ENCODE measurements at regions not wholly inside any gene's neighbourhood (a gene's known extent, or its start where the extent isn't known, plus 50 kb on each side); places are given as distances from the start of the nearest gene placed in this dataset.

DNA sequence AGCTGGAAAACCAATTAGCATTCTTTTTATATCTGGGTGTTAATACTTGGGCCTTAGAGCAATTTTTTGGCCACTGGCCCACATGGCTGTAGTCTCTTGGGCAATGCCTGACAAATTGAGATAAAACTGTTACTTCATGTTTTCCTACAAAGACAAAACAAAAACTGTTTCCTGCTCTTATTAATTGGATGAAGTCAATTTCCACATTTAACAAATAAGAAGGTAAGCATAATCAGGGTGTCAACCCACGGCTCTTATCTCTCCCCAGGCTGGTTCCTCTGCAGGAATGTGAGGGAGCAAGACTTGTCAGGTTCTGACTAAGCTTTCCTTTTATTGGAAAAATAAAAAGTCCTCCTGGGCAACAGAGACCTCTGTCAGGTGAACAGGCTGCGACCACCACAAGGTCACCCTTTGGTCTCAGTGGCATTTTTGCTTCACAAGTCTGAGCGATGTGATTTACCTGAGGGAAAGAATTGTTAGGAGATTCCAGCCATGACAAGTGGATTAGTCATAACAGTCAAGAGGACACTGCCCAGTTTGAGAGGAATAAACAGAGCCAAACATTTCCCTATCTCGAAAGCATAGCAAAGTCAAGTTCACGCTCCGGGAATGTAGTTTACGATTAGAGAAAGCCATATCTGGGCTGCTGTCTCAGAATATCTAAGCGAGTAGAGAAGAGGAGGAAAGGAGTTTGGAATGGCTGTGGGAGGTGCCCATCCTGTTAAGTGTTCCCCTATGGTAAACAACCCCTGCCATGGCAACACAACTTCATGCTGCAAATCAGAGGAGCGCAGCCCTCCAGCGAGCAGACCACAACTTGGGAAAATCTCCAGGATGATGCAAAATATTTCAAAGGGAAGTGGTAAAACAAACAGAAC lies 144.4 kb downstream of the TES start (continued):
- TF ChIP-seq ZNF778 (CRISPR knock-in tag; IDR thresholded peaks at IDR 0.05) (no peak), PTBP1 (IDR thresholded peaks at IDR 0.05; ENCODE audit: low read depth, low read length) (no peak), TFAP4 (CRISPR knock-in tag; IDR thresholded peaks at IDR 0.05; ENCODE audit: borderline replicate concordance) (peak; percentile 22; the same call in 1 of the 2 replicates), KDM5B (IDR thresholded peaks at IDR 0.05; ENCODE audit: insufficient replicate concordance, low read depth, low read length) (no peak), HCFC1 (IDR thresholded peaks at IDR 0.05; ENCODE audit: low read depth, low read length) (no peak), RBM39 (optimal IDR thresholded peaks at IDR 0.05; ENCODE audit: low read depth, low read length) (no peak), CBFB (CRISPR knock-in tag; IDR thresholded peaks at IDR 0.05) (no peak), NR2C2 (CRISPR knock-in tag; IDR thresholded peaks at IDR 0.05) (no peak), NR2C2 (tag; IDR thresholded peaks at IDR 0.05) (no peak), HNRNPLL (IDR thresholded peaks at IDR 0.05; ENCODE audit: low read depth, low read length, poor library complexity, severe bottlenecking) (no peak), ZBTB7A (IDR thresholded peaks at IDR 0.05; ENCODE audit: borderline replicate concordance, control insufficient read depth, low read depth, low read length) (no peak), JUND (IDR thresholded peaks at IDR 0.05; ENCODE audit: borderline replicate concordance, low read depth, low read length) (peak; percentile 61), JUND (tag; IDR thresholded peaks at IDR 0.05; ENCODE audit: borderline replicate concordance, low read depth, low read length) (peak; percentile 87; the same call in 2 of the 3 replicates), BCLAF1 (IDR thresholded peaks at IDR 0.05; ENCODE audit: borderline replicate concordance in 1 of 2, control insufficient read depth in 1 of 2, low read depth in 2 of 2, low read length in 1 of 2) (no peak), MCM3 (IDR thresholded peaks at IDR 0.05) (no peak)
- TF ChIP-seq, protein P1, sequence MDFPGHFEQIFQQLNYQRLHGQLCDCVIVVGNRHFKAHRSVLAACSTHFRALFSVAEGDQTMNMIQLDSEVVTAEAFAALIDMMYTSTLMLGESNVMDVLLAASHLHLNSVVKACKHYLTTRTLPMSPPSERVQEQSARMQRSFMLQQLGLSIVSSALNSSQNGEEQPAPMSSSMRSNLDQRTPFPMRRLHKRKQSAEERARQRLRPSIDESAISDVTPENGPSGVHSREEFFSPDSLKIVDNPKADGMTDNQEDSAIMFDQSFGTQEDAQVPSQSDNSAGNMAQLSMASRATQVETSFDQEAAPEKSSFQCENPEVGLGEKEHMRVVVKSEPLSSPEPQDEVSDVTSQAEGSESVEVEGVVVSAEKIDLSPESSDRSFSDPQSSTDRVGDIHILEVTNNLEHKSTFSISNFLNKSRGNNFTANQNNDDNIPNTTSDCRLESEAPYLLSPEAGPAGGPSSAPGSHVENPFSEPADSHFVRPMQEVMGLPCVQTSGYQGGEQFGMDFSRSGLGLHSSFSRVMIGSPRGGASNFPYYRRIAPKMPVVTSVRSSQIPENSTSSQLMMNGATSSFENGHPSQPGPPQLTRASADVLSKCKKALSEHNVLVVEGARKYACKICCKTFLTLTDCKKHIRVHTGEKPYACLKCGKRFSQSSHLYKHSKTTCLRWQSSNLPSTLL (IDR thresholded peaks at IDR 0.05) = no peak
- TF ChIP-seq, protein P2, sequence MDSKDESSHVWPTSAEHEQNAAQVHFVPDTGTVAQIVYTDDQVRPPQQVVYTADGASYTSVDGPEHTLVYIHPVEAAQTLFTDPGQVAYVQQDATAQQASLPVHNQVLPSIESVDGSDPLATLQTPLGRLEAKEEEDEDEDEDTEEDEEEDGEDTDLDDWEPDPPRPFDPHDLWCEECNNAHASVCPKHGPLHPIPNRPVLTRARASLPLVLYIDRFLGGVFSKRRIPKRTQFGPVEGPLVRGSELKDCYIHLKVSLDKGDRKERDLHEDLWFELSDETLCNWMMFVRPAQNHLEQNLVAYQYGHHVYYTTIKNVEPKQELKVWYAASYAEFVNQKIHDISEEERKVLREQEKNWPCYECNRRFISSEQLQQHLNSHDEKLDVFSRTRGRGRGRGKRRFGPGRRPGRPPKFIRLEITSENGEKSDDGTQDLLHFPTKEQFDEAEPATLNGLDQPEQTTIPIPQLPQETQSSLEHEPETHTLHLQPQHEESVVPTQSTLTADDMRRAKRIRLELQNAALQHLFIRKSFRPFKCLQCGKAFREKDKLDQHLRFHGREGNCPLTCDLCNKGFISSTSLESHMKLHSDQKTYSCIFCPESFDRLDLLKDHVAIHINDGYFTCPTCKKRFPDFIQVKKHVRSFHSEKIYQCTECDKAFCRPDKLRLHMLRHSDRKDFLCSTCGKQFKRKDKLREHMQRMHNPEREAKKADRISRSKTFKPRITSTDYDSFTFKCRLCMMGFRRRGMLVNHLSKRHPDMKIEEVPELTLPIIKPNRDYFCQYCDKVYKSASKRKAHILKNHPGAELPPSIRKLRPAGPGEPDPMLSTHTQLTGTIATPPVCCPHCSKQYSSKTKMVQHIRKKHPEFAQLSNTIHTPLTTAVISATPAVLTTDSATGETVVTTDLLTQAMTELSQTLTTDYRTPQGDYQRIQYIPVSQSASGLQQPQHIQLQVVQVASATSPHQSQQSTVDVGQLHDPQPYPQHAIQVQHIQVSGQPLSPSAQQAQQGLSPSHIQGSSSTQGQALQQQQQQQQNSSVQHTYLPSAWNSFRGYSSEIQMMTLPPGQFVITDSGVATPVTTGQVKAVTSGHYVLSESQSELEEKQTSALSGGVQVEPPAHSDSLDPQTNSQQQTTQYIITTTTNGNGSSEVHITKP (IDR thresholded peaks at IDR 0.05; ENCODE audit: partially characterized antibody) = peak; percentile 63

All from K562 (cell line).